Common myeloid progenitor, CD34-positive (primary cell): ENCODE measurements at regions not wholly inside any gene's neighbourhood (a gene's known extent, or its start where the extent isn't known, plus 50 kb on each side); places are given as distances from the start of the nearest gene placed in this dataset.

ENCODE experiments used
- CTCF ChIA-PET: fragments of 350-600 bp; sonication (Branson Sonifier 250); formaldehyde crosslinking; loops from one replicate; lab custom pipeline; 2021; ENCODE audit warnings: antibody characterized with exemption; lab: Charles Lee
- POLR2A ChIA-PET: fragments of 350-600 bp; sonication (Branson Sonifier 250); formaldehyde crosslinking; loops from one replicate; lab custom pipeline; 2021; ENCODE audit warnings: antibody characterized with exemption; lab: Charles Lee
- DNase-seq, 3 donors: peaks; one replicate each; pipeline versions ENCODE4 v3.0.0 to v3.0.0-alpha.2; 2013
- H3K27ac ChIP-seq, 2 experiments: 1 replicate in 1 of 2; 2 replicates in 1 of 2; pipeline ENCODE4 v1.7.0; 2013; ENCODE audit warnings: inconsistent platforms in 2 of 2, low read length in 2 of 2, mild to moderate bottlenecking in 2 of 2, low read depth in 1 of 2, moderate library complexity in 1 of 2; ENCODE audit not compliant: severe bottlenecking in 2 of 2, insufficient read depth in 1 of 2, poor library complexity in 1 of 2
- H3K27me3 ChIP-seq, 5 experiments: replicated peaks in 2 of 5; 1 replicate in 3 of 5; 2 replicates in 2 of 5; pipeline versions ENCODE4 v1.6.1 to v1.7.0; 2013; ENCODE audit warnings: low read length in 4 of 5, mild to moderate bottlenecking in 2 of 5, moderate library complexity in 2 of 5, inconsistent platforms in 1 of 5; ENCODE audit not compliant: insufficient read depth in 5 of 5, control insufficient read depth in 4 of 5
- H3K36me3 ChIP-seq, 4 experiments: 1 replicate in 2 of 4; 2 replicates in 2 of 4; pipeline versions ENCODE4 v1.6.1 to v1.7.0; 2013; ENCODE audit warnings: low read length in 3 of 4, control low read depth in 1 of 4, mild to moderate bottlenecking in 1 of 4; ENCODE audit not compliant: control insufficient read depth in 4 of 4, insufficient read depth in 4 of 4
- H3K4me1 ChIP-seq, 4 experiments: 1 replicate in 3 of 4; 2 replicates in 1 of 4; pipeline versions ENCODE4 v1.6.1 to v1.7.1; 2013; ENCODE audit warnings: low read length in 3 of 4, mild to moderate bottlenecking in 3 of 4, control low read depth in 1 of 4, inconsistent platforms in 1 of 4, moderate library complexity in 1 of 4; ENCODE audit not compliant: control insufficient read depth in 4 of 4, insufficient read depth in 4 of 4; ENCODE audit errors: control extremely low read depth in 1 of 4
- H3K4me3 ChIP-seq, 7 experiments: 1 replicate in 4 of 7; 2 replicates in 3 of 7; pipeline versions ENCODE4 v1.5.1 to v1.7.0; 2013; ENCODE audit warnings: mild to moderate bottlenecking in 7 of 7, low read length in 6 of 7, moderate library complexity in 6 of 7, inconsistent platforms in 2 of 7, low read depth in 2 of 7, control low read depth in 1 of 7; ENCODE audit not compliant: insufficient read depth in 4 of 7, control insufficient read depth in 1 of 7; ENCODE audit errors: extremely low read depth in 1 of 7
- H3K9me3 ChIP-seq, 5 experiments: 1 replicate in 4 of 5; 2 replicates in 1 of 5; pipeline versions ENCODE4 v1.6.1 to v1.7.1; 2013; ENCODE audit warnings: low read length in 4 of 5, mild to moderate bottlenecking in 2 of 5, inconsistent platforms in 1 of 5, low read depth in 1 of 5, moderate library complexity in 1 of 5; ENCODE audit not compliant: control insufficient read depth in 4 of 5, insufficient read depth in 2 of 5; ENCODE audit errors: control extremely low read depth in 1 of 5
- WGBS: methylation state at CpG from one replicate; pipeline ENCODE4 v1.1.5; 2013; ENCODE audit not compliant: insufficient coverage; 5-methylcytosine and 5-hydroxymethylcytosine counted together

GRCh38 chr1:2951856-2952255 is 69.4 kb upstream of the ACTRT2 start:
- WGBS: 94% methylated on average over 13 of the region's 14 CpGs
- H3K36me3 ChIP-seq: no peaks in the 10 kb centered on the region
- CTCF ChIA-PET: no interaction called here
- no peak for DNase-seq
- H3K27me3 ChIP-seq: no peaks in the 10 kb centered on the region
- POLR2A ChIA-PET: no interaction called here
- no peak overlapping the region for H3K27ac ChIP-seq
- peaks cover 0 to 29% (median 17%) of the 10 kb centered on the region in 5 experiments for H3K9me3 ChIP-seq
- H3K4me3 ChIP-seq: no peak overlapping the region
- peaks cover 0 to 10% (median 8%) of the 10 kb centered on the region in 4 experiments for H3K4me1 ChIP-seq

GRCh38 chr1:2952371-2952770 is 68.9 kb upstream of the ACTRT2 start:
- Histone ChIP-seq H3K4me3 (no peak overlapping the region), H3K4me1 (peaks cover 0 to 5% (median 3%) of the 10 kb centered on the region in 4 experiments), H3K36me3 (no peaks in the 10 kb centered on the region), H3K27me3 (no peaks in the 10 kb centered on the region), H3K27ac (no peak overlapping the region), H3K9me3 (peaks cover 0 to 29% (median 17%) of the 10 kb centered on the region in 5 experiments)
- WGBS: 85% methylated on average over 5 of the region's 9 CpGs
- no peak for DNase-seq
- ChIA-PET CTCF (no interaction called here), POLR2A (no interaction called here)

GRCh38 chr1:2952992-2953391 is 68.3 kb upstream of the ACTRT2 start:
- Histone ChIP-seq H3K27me3 (no peaks in the 10 kb centered on the region), H3K4me1 (peaks cover 0 to 3% (median 0%) of the 10 kb centered on the region in 4 experiments), H3K9me3 (peaks cover under 1 to 35% (median 17%) of the 10 kb centered on the region in 5 experiments), H3K36me3 (no peaks in the 10 kb centered on the region), H3K27ac (no peak overlapping the region), H3K4me3 (no peak overlapping the region)
- 96% methylated on average over 7 of the region's 7 CpGs for WGBS
- DNase-seq: no peak
- ChIA-PET CTCF (no interaction called here), POLR2A (interaction anchor here (0.6 kb wide), 1 partner anchor 721 kb away, joined by 3 read pairs; no protein-coding TSS in a partner anchor)

- WGBS: no CpG with 5 or more reads among the region's 2 CpGs
- no peak overlapping the region for H3K27ac ChIP-seq
- peaks cover 0 to 3% (median 0%) of the 10 kb centered on the region in 4 experiments for H3K4me1 ChIP-seq
- no peak for DNase-seq
- H3K9me3 ChIP-seq: peaks cover 2 to 40% (median 17%) of the 10 kb centered on the region in 5 experiments
- H3K27me3 ChIP-seq: no peaks in the 10 kb centered on the region
- CTCF ChIA-PET: no interaction called here
- no peaks in the 10 kb centered on the region for H3K36me3 ChIP-seq
- H3K4me3 ChIP-seq: no peak overlapping the region
- POLR2A ChIA-PET: no interaction called here
Observed at GRCh38 chr1:2953688-2954285, 67.5 kb upstream of the ACTRT2 start.

GRCh38 chr1:2955652-2956051 is 65.6 kb upstream of the ACTRT2 start:
- no peaks in the 10 kb centered on the region for H3K27me3 ChIP-seq
- H3K9me3 ChIP-seq: peaks cover 5 to 42% (median 24%) of the 10 kb centered on the region in 5 experiments
- H3K4me1 ChIP-seq: peaks cover 0 to 3% (median 0%) of the 10 kb centered on the region in 4 experiments
- no peak overlapping the region for H3K4me3 ChIP-seq
- CTCF ChIA-PET: no interaction called here
- H3K27ac ChIP-seq: no peak overlapping the region
- POLR2A ChIA-PET: no interaction called here
- H3K36me3 ChIP-seq: no peaks in the 10 kb centered on the region
- DNase-seq: no peak

- Histone ChIP-seq H3K4me3 (no peak overlapping the region), H3K27ac (no peak overlapping the region), H3K36me3 (no peaks in the 10 kb centered on the region), H3K9me3 (peaks cover 5 to 42% (median 24%) of the 10 kb centered on the region in 5 experiments), H3K4me1 (peaks cover 0 to 3% (median 0%) of the 10 kb centered on the region in 4 experiments), H3K27me3 (no peaks in the 10 kb centered on the region)
- peak; percentile 34 to 79 (median 69) for DNase-seq
- no CpG with 5 or more reads among the region's 1 CpG for WGBS
- ChIA-PET POLR2A (no interaction called here), CTCF (no interaction called here)
Observed at GRCh38 chr1:2956576-2956975, 64.7 kb upstream of the ACTRT2 start.

GRCh38 chr1:2957329-2957728 is 63.9 kb upstream of the ACTRT2 start:
- CTCF ChIA-PET: no interaction called here
- H3K9me3 ChIP-seq: peaks cover 5 to 42% (median 24%) of the 10 kb centered on the region in 5 experiments

More at GRCh38 chr1:2957329-2957728, 63.9 kb upstream of the ACTRT2 start:
- H3K27ac ChIP-seq: no peak overlapping the region
- H3K36me3 ChIP-seq: no peaks in the 10 kb centered on the region
- H3K27me3 ChIP-seq: no peaks in the 10 kb centered on the region
- DNase-seq: no peak
- POLR2A ChIA-PET: interaction anchor here (0.7 kb wide), 1 partner anchor 730 kb away, joined by 3 read pairs; no protein-coding TSS in a partner anchor
- peaks cover 0 to 3% (median 0%) of the 10 kb centered on the region in 4 experiments for H3K4me1 ChIP-seq
- H3K4me3 ChIP-seq: no peak overlapping the region
